Cardiac septum (tissue), 1 donor: ENCODE measurements at regions not wholly inside any gene's neighbourhood (a gene's known extent, or its start where the extent isn't known, plus 50 kb on each side); places are given as distances from the start of the nearest gene placed in this dataset.
"Not testable (repeated sequence)": the region's sequence is repeated elsewhere in the genome, so short reads cannot be mapped to it uniquely, and the experiment has no call there.

Experiments
- DNase-seq: peaks from one replicate; pipeline ENCODE4 v3.0.0-alpha.2; 2020; ENCODE audit warnings: low spot score
- intact Hi-C: fragments of 100-400 bp; cut with DNase I; formaldehyde crosslinking; loops from one replicate; pipeline ENCODE4 v1.14.0; 2022
- donor health status: DM: no; HTN: no; CAD: no.

DNA sequence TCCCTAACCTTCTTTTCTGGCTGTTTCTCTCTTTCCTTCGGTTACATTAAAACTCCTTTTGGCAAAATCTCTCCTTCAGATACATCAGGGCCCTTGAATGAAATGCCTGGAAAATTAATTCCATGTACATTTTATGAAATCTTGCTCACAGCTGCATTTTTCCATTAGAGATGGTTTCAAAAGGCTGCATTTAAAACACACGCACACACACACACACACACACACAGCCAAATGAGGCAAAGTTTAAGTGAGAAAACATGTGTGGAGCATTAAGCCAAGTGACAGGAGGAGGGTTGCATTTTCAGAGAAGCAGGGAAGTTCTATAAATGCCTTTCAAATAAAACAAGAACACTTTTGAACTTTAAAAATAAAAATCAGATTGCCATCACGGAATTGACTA, 216.4 kb downstream of the LRIG3 start:
- no peak for DNase-seq
- intact Hi-C loops = no loop called here

DNA sequence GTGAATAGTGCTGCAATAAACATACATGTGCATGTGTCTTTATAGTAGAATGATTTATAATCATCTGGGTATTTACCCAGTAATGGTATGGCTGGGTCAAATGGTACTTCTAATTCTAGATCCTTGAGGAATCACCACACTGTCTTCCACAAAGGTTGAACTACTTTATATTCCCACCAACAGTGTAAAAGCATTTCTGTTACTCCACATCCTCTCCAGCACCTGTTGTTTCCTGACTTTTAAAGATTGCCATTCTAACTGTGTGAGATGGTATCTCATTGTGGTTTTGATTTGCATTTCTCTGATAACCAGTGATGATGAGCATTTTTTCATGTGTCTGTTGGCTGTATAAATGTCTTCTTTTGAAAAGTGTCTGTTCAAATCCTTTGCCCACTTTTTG, 215.5 kb downstream of the LRIG3 start:
- DNase-seq, intact Hi-C loops: not testable (repeated sequence)

DNA sequence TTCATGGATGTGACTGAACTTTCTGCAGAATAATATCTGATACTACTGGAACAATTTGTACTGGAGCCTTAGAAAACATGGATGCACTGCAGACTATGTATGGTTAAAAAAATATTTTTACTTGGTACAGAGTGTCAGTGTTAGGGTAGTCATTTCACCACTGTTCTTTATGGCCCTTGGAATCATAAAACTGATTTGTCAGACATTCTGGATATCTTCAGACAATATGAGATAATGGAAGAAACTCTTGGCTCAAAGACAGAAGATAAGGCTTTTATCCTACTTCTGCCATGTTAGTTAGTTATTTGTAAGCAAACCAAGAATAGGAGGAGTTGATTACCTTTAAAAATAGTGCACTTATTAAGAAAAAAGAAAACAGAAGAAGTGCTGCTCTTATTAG, 209.4 kb downstream of the LRIG3 start:
- intact Hi-C loops = no loop called here

DNA sequence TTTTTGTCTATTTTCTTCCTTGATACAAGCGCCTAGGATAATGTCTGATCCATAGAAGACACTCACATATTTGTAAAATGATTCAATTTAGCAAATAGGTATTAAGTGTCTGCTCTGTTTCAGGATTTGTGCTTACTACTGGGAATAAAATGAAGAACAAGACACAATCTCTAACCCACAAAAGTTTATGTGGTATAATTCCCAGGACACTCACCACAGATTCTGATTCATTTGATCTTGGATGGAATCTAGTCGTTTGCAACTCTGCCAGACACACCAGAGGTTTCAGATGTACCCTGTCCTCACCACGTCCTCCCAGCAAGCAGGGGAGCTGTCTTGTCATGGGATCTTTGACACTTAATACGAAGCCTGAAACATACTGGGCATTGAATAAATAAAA, 208.3 kb downstream of the LRIG3 start:
- DNase-seq = no peak
- intact Hi-C loops = no loop called here

More for the DNA sequence above, 209.4 kb downstream of the LRIG3 start:
- no peak for DNase-seq

DNA sequence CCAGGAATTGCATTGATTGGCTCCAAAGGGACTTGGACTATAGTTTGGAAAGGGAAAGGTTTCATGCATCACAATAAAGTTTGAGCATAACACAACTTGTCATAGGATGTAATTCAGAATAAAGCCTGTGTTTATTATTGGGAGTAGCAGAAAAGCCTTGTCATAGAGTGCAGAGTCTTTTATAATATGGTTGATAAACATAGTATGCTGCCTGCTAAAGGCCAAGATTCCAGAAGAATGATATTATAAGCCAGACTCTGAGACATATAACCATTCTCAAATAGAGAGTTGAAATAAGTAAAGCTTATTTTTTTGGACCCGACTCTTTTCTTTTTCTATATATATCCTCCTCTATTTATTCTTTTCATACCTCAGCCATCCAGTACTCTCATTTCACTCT, 207.3 kb downstream of the LRIG3 start:
- DNase-seq = no peak
- intact Hi-C loops = no loop called here

DNA sequence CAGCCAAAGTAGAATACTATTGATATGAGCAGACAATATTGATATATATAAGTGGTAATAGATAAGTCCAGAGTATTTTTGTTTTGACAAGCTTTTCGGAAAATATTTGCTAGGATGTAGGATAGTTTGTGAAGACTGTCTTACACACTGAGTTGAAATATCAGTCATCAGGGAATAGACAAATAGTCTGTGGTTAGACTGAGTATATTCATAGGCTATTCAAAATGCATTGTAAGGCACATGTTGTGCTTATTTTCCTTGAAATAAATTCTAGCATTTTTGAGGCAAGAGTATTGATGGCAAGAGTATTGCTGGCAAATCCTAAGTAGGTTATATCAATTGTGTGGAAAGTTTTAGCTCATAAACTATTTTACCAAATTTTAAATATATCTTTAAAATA, 201.1 kb downstream of the LRIG3 start:
- DNase-seq = no peak
- intact Hi-C loops = no loop called here

DNA sequence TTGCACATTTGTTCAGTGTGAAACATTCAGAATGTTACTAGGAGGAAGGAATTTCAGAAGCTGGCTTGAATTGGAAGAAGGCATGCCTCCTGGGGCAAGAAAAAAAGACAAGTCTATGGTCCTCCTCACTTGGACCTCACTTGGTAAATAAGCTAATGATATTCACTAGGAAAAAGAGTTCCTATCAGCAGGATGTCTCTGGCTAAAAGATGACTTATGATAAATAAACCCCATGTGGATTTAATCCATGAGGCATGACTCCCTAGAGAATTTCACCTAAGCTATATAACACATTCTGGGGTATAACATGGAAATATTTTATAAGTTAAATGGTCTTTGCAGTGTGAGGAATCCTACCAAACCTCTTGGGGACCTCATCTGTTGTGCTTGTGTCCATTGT, 199.9 kb downstream of the LRIG3 start:
- DNase-seq = no peak
- intact Hi-C loops = no loop called here

DNA sequence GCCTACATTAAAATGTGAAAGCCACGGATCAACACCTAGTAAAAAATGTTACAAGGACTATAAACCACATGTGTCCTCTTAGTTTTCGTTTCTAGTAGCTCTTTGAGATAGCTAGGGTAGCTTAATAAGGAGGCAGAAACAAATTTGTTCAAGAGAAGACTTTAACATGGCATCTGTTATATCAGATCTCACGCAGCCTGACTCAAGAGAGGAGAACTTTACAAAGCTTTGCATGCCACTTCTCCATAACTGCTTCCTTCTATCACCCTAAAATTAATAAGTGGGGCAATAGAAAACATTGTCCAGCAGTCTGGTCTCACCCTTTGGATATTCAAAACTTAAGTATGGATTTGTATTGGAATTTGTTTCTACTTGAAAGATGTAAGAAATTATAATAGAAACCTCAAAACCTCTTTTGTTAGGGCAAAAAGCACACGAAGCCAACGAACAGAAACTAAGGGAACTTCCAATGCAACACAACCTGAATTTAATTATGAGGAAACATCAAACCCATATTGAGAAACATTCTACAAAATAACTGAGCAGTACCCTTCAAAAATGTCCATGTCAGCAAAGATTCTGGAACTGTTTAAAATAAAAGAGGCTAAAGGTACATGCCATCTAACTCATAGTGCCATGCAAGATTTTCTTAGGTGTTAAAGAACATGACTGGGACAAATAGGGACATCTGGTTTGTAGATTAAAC, 194.8 kb downstream of the LRIG3 start:
- intact Hi-C loops = no loop called here
- no peak for DNase-seq

DNA sequence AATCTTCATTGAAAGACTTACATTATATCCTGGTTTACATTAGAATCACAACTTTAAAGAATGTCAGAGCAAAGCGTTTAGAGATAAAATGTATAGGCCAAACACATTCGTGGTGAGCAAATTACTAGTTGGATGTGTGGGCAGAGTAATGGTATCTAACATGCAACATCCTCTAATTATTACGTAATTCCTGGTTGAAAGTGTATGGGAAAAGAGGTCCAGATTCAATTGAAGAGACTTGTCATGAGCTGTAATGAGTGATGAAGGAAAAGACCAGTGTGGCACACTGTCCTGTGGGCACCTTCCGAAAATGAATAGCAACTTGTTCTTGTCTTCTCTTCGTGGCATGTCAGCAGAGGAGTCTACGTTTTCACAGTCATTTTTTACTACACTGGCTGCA, 192.8 kb downstream of the LRIG3 start:
- no peak for DNase-seq
- intact Hi-C loops = no loop called here

DNA sequence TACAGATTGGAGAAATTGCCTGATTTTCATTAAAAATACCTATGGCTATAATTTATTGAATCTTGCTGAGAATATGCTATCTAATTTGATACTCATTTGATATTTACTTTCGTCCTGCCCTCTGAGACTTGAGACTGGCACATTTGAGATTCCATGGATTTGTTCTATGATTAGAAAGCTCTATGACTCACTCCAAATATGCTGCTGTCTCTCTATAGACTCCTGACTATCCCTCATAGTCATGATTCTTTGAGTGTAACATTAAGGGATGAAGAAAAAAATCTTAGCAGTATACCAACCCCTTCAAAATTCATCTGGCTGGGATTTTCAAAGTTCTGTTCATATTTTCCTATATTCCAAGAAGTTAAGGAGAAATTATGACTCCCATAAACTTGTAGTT, 191.9 kb downstream of the LRIG3 start:
- intact Hi-C loops = no loop called here
- no peak for DNase-seq

DNA sequence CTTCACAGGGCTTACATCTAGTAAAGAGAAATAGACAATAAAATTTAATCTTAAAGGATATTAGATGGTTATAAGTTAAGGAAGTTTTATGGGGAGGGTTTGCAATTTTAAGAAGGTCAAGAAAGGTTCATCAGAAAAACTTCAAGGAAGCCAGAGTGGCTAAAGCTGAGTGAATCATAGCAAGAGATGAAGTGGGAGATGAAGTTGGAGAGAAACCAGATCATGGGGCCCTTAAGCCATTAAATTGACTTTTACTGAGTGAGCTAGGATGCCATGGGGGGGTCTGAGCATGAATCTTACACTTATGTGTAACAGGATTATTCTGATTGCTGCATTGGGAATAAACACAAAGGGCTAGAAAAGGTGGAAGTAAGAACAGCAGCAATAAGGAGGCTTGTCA, 189.2 kb downstream of the LRIG3 start:
- DNase-seq = no peak
- intact Hi-C loops = no loop called here

DNA sequence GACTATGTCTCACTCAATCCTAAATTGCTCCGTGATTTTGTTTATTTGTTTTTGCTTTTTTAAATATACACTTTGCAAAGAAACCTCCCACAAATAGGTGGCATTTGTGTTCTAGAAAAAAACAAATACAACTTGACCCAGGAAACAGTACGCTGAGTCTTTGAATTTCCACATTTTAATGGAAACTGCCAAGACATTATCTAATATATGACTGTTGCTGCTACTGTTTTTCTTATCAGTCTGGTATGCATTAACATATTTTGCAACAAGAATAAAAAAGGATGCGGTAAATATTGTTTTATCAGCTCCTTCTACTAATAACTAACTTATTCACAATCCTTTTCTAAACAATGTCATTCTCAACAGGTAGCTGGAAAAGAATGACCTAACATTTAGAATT, 187.4 kb downstream of the LRIG3 start:
- no peak for DNase-seq
- intact Hi-C loops = no loop called here

DNA sequence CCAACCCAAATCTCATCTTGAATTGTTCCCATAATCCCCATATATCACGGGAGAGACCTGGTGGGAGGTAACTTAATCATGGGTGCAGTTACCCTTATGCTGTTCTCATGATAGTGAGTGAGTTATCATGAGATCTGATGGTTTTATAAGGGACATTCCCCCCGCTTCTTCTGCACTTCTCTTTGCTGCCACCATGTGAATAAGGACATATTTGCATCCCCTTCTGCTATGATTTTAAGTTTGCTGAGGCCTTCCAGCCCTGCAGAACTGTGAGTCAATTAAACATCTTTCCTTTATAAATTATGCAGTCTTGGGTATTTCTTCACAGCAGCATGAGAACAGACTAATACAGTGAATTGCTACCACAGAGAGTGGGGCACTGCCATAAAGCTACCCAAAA, 179.1 kb downstream of the LRIG3 start:
- intact Hi-C loops = no loop called here
- DNase-seq = no peak

DNA sequence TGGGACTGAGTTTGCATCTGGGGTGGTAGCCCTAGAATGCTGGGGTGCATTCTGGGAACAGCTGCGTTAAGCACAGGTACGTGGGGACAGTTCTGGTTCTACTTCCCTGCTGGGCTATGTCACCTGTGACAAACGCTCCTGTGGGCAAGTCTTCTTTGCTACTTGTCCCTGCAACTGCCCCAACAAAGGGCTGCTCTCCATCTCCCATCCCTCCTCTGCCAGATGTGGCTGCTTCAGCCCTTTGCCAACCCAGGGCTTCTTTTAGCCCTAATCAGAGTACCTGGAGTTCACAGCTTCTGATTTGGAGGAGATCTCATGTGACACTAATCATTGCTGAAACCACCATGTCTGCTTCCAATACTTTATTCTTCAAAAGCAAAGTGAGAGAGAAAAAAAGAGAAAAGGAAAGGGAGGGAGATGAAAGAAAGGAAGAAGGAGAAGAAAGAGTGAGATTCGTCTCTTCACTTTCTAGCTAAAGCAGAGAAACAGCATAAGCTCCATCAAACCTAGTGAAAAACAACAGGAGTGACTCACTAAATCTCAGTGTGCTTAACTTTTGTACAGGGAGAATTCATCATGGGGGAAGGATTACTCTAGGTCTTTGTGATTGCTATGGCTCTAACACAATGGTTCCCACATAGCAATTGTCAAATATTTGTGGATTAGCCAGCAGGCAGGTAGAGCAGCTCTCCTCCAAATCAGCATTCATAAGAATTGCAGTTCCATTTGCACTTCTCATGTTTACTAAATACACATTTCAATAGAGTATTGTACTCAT, 174.8 kb downstream of the LRIG3 start:
- intact Hi-C loops = no loop called here
- no peak for DNase-seq

DNA sequence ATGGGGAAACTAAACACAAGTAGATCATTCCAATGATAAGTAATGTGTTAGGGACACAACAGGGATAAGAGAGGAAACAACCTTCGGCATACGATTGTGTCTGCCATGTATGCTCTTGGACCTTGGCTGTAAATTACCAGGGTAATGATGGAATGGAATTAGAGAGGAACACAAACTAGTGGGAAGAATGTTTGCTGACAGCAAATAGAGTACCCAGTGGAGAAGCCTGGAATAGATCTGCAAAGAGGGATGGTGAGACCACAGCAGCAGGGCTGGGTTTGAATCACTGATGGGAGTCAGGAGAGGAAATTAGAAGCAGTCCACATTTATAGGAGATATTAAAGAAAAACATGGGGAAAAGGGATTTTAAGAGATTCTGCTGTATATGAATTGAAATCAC, 172.8 kb downstream of the LRIG3 start:
- DNase-seq = no peak
- intact Hi-C loops = no loop called here

DNA sequence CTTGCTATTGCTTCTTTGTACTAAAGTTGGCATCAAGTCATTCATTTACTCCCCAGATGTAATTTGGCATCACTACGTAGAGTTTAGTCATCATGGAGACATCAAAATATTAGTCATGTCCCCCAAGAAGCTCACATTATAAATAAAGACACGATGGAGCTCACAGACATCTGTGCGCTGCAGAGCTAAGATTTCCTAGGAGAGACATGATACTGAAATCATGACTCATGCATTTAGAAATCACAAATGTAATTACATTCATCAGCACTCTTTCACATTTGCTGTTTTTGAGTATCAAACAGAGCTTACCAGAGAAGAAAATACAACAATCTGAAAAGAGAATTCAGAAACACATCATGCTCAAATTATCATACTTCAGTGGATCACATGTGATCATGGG, 169.8 kb downstream of the LRIG3 start:
- intact Hi-C loops = no loop called here
- DNase-seq = no peak

DNA sequence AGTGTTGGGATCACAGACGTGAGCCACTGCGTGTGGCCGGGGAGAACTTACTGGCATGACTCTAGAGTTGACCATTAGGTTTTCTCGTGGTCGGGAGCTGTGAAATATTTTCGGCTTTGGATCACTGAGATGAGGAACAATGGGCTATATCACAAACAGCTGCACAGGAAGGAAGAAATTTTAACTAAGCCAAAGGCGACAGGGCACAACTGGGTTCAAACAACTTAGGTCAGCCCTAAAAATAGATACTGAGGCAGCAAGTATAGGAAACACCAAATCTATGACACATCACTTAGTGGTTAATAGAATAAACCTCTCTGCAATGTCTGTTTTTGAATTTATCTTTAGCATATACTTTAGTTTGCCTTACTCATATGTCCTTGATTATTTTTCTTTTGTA, 162.9 kb downstream of the LRIG3 start:
- intact Hi-C loops = no loop called here
- DNase-seq = no peak

DNA sequence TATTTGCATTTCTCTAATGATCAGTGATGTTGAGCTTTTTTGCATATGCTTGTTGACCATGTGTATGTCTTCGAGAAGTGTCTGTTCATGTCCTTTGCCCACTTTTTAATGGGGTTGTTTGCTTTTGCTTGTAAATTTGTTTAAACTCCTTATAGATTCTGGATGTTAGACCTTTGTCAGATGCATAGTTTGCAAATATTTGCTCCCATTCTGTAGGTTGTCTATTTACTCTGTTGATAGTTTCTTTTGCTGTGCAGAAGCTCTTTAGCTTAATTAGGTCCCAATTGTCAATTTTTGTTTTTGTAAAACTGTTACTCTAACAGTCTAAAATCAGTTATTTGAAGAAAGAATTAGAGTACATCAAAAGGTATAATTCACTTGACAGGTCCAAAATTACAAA, 160.6 kb downstream of the LRIG3 start:
- intact Hi-C loops, DNase-seq: not testable (repeated sequence)

DNA sequence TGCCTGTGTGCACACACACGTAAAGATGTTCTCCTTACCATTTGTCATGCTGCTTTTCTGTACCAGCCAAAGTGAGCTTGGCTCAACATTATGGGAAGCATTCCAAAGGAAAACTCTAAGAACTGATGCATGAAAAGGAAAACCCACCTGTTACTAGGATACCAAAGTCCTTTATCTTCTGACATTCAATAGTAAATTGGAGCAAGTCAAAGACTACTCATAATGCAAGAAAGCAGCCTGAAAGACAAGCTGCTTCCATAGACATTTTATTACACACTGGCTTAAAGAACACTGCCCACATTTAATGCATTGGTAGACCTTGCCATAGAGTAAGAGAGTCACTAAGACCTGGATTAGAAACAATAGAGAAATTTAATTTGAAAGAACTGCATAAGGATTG, 159.0 kb downstream of the LRIG3 start:
- DNase-seq = no peak
- intact Hi-C loops = no loop called here

DNA sequence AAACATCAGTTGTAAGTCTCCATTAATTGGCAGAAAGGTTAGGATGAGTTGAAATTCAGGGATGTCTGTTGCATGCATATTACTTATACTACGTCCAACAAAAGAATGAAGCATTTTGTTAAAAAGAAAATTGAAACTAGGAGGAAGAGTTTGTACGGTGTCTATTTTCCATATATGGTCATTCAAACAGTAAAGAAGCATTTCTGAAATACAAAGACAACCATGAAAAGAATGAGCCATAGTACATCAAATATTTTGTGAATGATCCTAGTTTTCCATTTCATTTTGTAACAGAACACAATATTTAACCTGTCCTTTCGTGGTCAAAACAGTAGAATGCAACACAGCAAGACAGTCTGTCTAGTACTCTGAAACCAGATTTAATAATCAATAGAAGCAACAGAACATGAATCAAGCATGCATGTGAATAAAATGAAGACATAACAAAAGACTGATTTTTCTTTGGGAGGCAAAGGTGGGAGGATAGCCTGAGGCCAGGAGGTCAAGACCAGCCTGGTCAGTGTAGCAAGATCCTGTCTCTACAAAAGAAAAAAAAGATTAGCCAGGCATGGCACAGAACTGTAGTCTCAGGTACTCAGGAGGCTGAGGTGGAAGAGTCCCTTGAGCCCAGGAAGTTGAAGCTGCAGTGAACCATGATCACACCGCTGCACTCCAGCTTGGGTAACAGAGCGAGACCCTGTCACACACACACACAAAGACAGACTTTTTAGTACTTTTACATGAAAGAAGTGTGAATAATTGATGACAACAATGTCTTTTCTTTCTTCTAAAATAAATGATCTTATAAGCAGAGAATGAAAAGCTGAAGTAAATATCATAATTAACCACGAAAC, 156.0 kb downstream of the LRIG3 start:
- intact Hi-C loops = no loop called here
- DNase-seq = no peak

DNA sequence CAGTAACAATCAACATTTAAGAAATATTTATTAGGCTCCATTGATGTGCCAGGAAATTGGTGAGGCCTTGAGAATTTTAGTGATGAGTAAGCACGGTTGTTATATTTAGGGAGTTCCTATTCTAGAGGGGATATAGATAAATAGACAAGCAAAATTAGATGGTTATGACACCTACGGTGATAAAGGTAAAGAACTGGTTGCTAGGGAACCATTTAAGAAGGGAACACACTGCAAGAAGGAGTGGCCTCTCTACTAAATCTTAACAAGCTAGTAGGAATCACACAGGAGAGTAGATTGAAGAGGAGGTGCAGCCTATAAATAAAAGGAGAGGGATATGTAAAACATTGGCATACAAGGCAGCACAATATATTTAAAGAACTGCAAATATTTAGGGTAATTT, 155.2 kb downstream of the LRIG3 start:
- intact Hi-C loops = no loop called here

More for the DNA sequence above, 155.2 kb downstream of the LRIG3 start:
- no peak for DNase-seq
